Neural progenitor cell (in vitro differentiated cells): ENCODE measurements at regions not wholly inside any gene's neighbourhood (a gene's known extent, or its start where the extent isn't known, plus 50 kb on each side); places are given as distances from the start of the nearest gene placed in this dataset.

ENCODE experiments used
- CTCF ChIP-seq: fragments of 200-600 bp; sonication (generic); IDR thresholded peaks from 2 replicates; pipeline ENCODE4 v1.5.1; 2017; ENCODE audit warnings: antibody characterized with exemption, mild to moderate bottlenecking
- EZH2 ChIP-seq: fragments of 200-600 bp; sonication (generic); IDR thresholded peaks from 2 replicates; pipeline ENCODE4 v1.6.1; 2017; ENCODE audit warnings: antibody characterized with exemption, mild to moderate bottlenecking, moderate library complexity
- EZH2phosphoT487 ChIP-seq: fragments of 200-600 bp; sonication (generic); IDR thresholded peaks from 2 replicates; pipeline ENCODE4 v1.6.1; 2017; ENCODE audit warnings: antibody characterized with exemption

GRCh38 chr11:119794756-119795155, 65.8 kb upstream of the NECTIN1 start:
- TF ChIP-seq CTCF (no peak), EZH2 (no peak), EZH2phosphoT487 (no peak)
